ENCODE measurements at regions not wholly inside any gene's neighbourhood (a gene's known extent, or its start where the extent isn't known, plus 50 kb on each side); places are given as distances from the start of the nearest gene placed in this dataset.
A peak's percentile ranks its signal among the peaks of the same experiment; 100 is the strongest.
"Not testable (repeated sequence)": the region's sequence is repeated elsewhere in the genome, so short reads cannot be mapped to it uniquely, and the experiment has no call there.

GRCh38 chr2:209181984-209182383 is 241.9 kb upstream of the MAP2 start:
- TF ChIP-seq CTCF (IDR thresholded peaks at IDR 0.05), result no peak
- Histone ChIP-seq H3K4me3 (no peak overlapping the region), H3K4me1 (no peaks in the 10 kb centered on the region), H3K27me3 (no peaks in the 10 kb centered on the region), H3K9me3 (peaks cover 0 to 6% of the 10 kb centered on the region in 2 donors), H3K36me3 (no peaks in the 10 kb centered on the region), H3K27ac (no peak overlapping the region)
- DNase-seq (no peak), ATAC-seq (no peak)
- intact Hi-C loops (cut with DNase I), result no loop called here

- H3K27me3 ChIP-seq; DNase-seq; H3K9me3 ChIP-seq; intact Hi-C loops (cut with DNase I); H3K27ac ChIP-seq; H3K4me1 ChIP-seq; H3K36me3 ChIP-seq; H3K4me3 ChIP-seq; ATAC-seq: not testable (repeated sequence)
These were observed 237.0 kb upstream of the MAP2 start for GRCh38 chr2:209186886-209187285.

GRCh38 chr2:209189893-209190292 is 234.0 kb upstream of the MAP2 start:
- Histone ChIP-seq H3K9me3 (no peaks in the 10 kb centered on the region), H3K27ac (no peak overlapping the region), H3K4me3 (no peak overlapping the region), H3K27me3 (no peaks in the 10 kb centered on the region), H3K36me3 (no peaks in the 10 kb centered on the region), H3K4me1 (no peaks in the 10 kb centered on the region)
- TF ChIP-seq CTCF (IDR thresholded peaks at IDR 0.05), result no peak
- intact Hi-C loops (cut with DNase I), result no loop called here
- DNase-seq (no peak), ATAC-seq (no peak)

- H3K36me3 ChIP-seq, result no peaks in the 10 kb centered on the region
- H3K27ac ChIP-seq, result no peak overlapping the region
- H3K27me3 ChIP-seq, result no peaks in the 10 kb centered on the region
- H3K9me3 ChIP-seq, result no peaks in the 10 kb centered on the region
- intact Hi-C loops (cut with DNase I), result no loop called here
- DNase-seq, result no peak
- ATAC-seq, result no peak
- H3K4me1 ChIP-seq, result no peaks in the 10 kb centered on the region
- TF ChIP-seq CTCF (IDR thresholded peaks at IDR 0.05), result no peak
- H3K4me3 ChIP-seq, result no peak overlapping the region
These were observed 232.7 kb upstream of the MAP2 start for GRCh38 chr2:209191139-209191538.

GRCh38 chr2:209194717-209195116 is 229.1 kb upstream of the MAP2 start:
- intact Hi-C loops (cut with DNase I), result no loop called here
- Histone ChIP-seq H3K4me1 (no peaks in the 10 kb centered on the region), H3K9me3 (peaks cover 0 to 3% of the 10 kb centered on the region in 2 donors), H3K4me3 (no peak overlapping the region), H3K27me3 (no peaks in the 10 kb centered on the region), H3K27ac (no peak overlapping the region), H3K36me3 (no peaks in the 10 kb centered on the region)
- TF ChIP-seq CTCF (IDR thresholded peaks at IDR 0.05), result no peak
- DNase-seq (no peak), ATAC-seq (no peak)

GRCh38 chr2:209208211-209208610 is 215.6 kb upstream of the MAP2 start:
- Histone ChIP-seq H3K9me3 (no peaks in the 10 kb centered on the region), H3K27me3 (no peaks in the 10 kb centered on the region), H3K4me1 (no peaks in the 10 kb centered on the region), H3K36me3 (no peaks in the 10 kb centered on the region), H3K27ac (no peak overlapping the region), H3K4me3 (no peak overlapping the region)
- TF ChIP-seq CTCF (IDR thresholded peaks at IDR 0.05), result peak; percentile 33 to 43
- peak in 1 of 4 donors; percentile 15 for DNase-seq
- peak; percentile 56 for ATAC-seq
- intact Hi-C loops (cut with DNase I), result no loop called here
